PC-9 (cell line): ENCODE measurements at regions not wholly inside any gene's neighbourhood (a gene's known extent, or its start where the extent isn't known, plus 50 kb on each side); places are given as distances from the start of the nearest gene placed in this dataset.

Source experiments
- CTCF ChIP-seq: fragments of 200-600 bp; sonication (generic); conservative IDR thresholded peaks from 2 replicates; pipeline ENCODE4 v1.6.1; 2017; ENCODE audit warnings: mixed run types, antibody characterized with exemption, mild to moderate bottlenecking, moderate library complexity
- EZH2 ChIP-seq: fragments of 200-600 bp; sonication (generic); IDR thresholded peaks from 2 replicates; pipeline ENCODE4 v1.8.0; 2017; ENCODE audit warnings: antibody characterized with exemption, low read depth

GRCh38 chr11:25659706-25660105 lies 672.2 kb upstream of the ANO3 start:
- no peak for TF ChIP-seq EZH2
- TF ChIP-seq CTCF: no peak
